ENCODE measurements at regions not wholly inside any gene's neighbourhood (a gene's known extent, or its start where the extent isn't known, plus 50 kb on each side); places are given as distances from the start of the nearest gene placed in this dataset.

DNA sequence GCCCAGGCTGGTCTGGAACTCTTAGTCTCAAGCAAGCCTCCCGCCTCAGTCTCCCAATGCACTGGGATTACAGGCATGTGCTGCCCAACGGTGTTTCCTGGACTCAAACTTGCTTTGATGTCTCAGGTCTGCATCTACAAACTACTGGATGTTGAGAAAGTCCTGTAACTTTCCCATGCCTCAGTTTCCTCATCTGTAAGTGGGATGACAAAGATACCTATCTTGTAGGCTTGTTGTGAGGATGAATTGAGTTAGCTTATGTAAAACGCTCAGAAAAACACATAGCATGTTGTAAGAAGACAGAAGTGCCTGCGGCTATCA, 63.6 kb upstream of the NUDT4 start:
- no peak for DNase-seq

GRCh38 chr12:93315385-93315906, 62.3 kb upstream of the NUDT4 start:
- DNase-seq: no peak

DNA sequence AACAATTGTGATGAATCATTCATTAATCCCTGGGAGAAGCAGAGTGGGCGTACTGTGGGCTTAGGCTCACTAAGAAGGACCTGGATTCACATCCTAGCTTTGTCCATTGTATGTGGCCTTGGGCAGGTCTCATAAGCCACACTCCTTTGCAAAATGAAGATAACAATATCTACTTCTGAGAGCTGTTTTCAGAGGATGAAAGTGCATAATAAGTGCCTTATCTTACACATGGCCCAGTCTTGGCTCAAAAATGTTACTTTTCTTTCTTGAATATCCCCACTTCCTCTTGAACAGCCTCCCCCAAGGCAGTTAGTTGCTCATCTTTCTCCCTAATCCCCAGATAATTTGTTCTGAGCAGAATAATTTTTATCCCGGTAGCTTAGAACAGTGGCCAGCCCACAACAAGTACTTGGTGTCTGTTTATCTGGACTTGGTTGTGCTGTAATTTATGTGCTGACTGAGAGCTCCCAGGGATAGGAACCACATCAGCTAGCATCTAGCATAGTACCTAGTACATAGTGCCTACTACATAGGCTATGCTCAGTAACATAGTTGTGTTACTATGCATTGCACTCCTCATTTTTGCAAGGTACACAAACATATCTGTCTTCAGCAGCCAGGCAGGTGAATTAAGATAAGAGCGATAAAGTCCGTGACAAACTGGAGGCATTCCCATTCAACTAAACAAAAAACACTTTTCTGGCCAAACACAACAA, 61.7 kb upstream of the NUDT4 start:
- DNase-seq: peak; percentile 30

DNA sequence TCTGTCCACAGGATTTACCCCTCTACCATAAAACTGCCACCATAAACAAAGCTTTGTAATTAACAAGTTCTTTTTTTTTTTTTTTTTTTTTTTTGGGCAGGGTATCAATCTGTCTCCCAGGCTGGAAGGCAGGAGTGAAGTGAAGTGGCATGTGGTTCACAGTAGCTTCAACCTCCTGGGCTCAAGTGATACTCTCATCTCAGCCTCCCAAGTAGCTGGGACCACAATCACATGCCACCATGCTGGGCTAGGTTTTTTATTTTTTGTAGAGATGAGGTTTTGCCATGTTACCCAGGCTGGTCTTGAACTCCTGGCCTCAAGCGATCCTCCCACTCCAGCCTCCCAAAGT, 61.1 kb upstream of the NUDT4 start:
- DNase-seq: no peak

DNA sequence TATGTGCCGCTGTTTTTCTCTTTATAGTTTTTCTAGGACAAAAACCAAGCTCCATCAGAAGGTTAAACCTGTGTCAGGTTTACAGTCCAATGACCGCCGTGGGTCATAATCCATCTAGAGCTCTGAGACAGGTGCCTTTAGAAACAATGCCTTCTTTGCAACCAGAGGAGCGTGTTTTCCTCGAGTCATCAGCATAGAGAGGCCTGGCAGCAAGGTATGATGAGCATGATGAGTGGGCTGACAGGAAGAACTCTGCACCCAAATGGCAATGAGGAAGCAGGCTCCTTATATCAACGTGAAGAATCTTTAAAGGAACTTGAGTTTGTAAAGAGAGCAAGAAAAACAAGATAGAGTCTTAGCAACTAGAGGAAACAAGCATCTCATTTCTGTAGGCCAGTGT, 60.5 kb upstream of the NUDT4 start:
- DNase-seq: peak; percentile 21

- no peak for DNase-seq
Observed at GRCh38 chr12:93318720-93319522, 58.8 kb upstream of the NUDT4 start.

DNA sequence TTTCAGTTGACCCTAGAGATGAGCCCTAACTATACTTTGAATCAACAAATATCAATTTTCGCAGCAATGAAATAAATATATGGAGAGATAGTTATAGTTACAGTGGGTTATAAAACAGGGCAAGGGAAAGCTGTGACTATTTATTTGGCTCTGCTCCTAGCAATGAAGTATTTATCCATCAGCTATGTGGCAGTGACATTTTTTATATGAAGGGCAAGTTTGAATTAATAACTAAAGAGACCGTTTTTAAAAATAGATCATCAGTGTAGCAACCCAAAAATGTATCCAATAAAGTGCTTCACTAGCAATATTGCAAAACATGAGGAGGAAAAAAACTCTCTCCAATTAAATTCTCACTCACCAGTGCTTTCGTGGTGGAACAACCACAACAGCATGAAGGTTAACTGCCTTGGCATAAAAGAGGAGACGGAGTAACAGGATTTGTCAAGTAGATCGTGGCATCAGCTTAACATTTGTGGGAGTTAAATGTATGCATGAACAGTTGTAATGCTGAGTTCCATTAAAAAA, 58.1 kb upstream of the NUDT4 start:
- DNase-seq: peak; percentile 56

GRCh38 chr12:93322784-93323183, 54.9 kb upstream of the NUDT4 start:
- no peak for DNase-seq

DNA sequence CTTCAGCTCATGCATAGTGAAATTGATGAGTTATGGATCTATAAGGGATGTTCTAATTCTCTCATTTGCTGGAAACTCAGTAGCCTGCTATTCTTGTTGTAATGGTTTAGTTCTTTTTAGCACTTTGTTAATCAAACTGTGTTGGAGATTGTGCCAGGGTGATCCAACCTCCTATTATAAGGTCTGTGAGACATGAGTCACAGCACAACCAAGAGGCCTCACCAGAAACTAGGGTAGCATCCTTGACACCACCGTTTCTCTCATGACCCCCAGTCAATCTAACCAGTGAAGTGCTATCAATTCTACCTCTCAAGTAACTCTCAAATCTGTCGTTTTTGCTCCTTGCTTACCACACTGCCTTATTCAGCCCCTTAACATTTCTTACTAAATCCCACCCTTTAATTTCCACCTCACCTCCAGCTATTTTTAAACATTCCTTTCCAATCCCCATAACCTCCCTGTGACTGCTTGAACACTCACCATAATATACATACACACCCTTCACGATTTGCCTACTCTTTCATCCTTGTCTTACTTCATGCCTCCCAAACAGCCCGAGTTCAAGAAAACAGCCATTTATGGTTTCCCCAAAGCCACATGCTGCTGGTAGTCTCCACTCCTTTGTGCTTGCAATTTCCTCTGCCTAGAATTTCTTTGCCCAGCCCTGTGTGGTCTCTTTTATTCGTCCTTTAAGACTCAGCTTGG, 53.9 kb upstream of the NUDT4 start:
- no peak for DNase-seq

GRCh38 chr12:93325855-93326254, 51.9 kb upstream of the NUDT4 start:
- DNase-seq: no peak
